Kidney (tissue), 13 donors: ENCODE measurements at regions not wholly inside any gene's neighbourhood (a gene's known extent, or its start where the extent isn't known, plus 50 kb on each side); places are given as distances from the start of the nearest gene placed in this dataset.
A peak's percentile ranks its signal among the peaks of the same experiment; 100 is the strongest.

Source experiments
- DNase-seq, 5 donors: peaks; one replicate each; pipeline ENCODE4 v3.0.0-alpha.2; 2013 to 2020
- FAIRE-seq: peaks from 2 replicates; lab custom pipeline; 2012; peaks lifted over from hg19 to GRCh38; lab: Jason Lieb, UNC
- H3K27ac ChIP-seq, 2 donors: one replicate each; pipeline ENCODE4 v1.7.0; 2013; ENCODE audit warnings: low read depth in 2 of 2, low read length in 2 of 2, inconsistent platforms in 1 of 2
- H3K27me3 ChIP-seq: one replicate; pipeline ENCODE4 v1.7.1; 2013; ENCODE audit warnings: low read length, inconsistent platforms; ENCODE audit not compliant: control insufficient read depth, insufficient read depth
- H3K36me3 ChIP-seq, 3 donors: one replicate each; pipeline versions ENCODE4 v1.7.0 to v1.7.1; 2013; ENCODE audit warnings: low read length in 3 of 3, control low read depth in 1 of 3, inconsistent platforms in 1 of 3; ENCODE audit not compliant: insufficient read depth in 3 of 3, control insufficient read depth in 2 of 3
- H3K4me1 ChIP-seq, 3 donors: one replicate each; pipeline versions ENCODE4 v1.7.0 to v1.7.1; 2013; ENCODE audit warnings: low read length in 3 of 3, inconsistent platforms in 1 of 3, low read depth in 1 of 3; ENCODE audit not compliant: control insufficient read depth in 2 of 3, insufficient read depth in 2 of 3
- H3K4me3 ChIP-seq, 3 donors: one replicate each; pipeline versions ENCODE4 v1.7.0 to v1.8.1; 2013; ENCODE audit warnings: low read length in 3 of 3, control low read depth in 1 of 3, inconsistent platforms in 1 of 3
- H3K9ac ChIP-seq, 3 donors: one replicate each; pipeline versions ENCODE4 v1.7.0 to v1.7.1; 2013; ENCODE audit warnings: low read length in 3 of 3, control low read depth in 1 of 3, inconsistent platforms in 1 of 3
- H3K9me3 ChIP-seq, 3 donors: one replicate each; pipeline versions ENCODE4 v1.7.0 to v1.7.1; 2013; ENCODE audit warnings: low read length in 3 of 3, control low read depth in 1 of 3, inconsistent platforms in 1 of 3; ENCODE audit not compliant: control insufficient read depth in 2 of 3, insufficient read depth in 1 of 3
- intact Hi-C: fragments of 100-400 bp; cut with DNase I; formaldehyde crosslinking; loops from one replicate; pipeline ENCODE4 v1.11.1; 2022
- TF ChIP-seq, protein P1 (sequence below): IDR thresholded peaks from 3 replicates; pipeline ENCODE4 v1.5.1; 2012; ENCODE audit warnings: mild to moderate bottlenecking, moderate library complexity, borderline replicate concordance; ENCODE audit not compliant: insufficient read depth; ENCODE audit errors: extremely low read depth
- donor health status: control.
- donor health status: control.
- donor health status: control.
- donor health status: control.
- donor health status: control.
- donor health status: DM: yes; HTN: yes; CAD: no.
- donor health status: Normal renal cell carcinoma (clear cell type).

DNA sequence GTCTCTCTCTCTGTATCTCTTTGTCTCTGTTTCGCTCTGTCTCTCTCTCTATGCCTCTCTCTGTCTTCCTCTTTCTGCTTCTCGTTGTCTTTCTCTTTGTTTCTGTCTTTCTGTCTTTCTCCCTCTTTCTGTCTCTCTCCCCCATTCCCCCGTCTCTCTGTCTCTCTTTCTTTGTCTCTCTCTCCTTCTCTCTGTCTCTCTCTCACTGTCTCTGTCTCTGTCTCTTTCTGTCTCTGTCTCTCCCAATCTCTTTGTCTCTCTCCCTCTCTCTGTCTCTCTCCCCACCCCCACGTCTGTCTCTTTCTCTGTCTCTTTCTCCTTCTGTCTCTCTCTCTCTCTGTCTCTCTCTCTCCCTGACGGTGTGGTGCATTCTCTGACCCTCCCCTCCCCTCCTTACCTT, 71.9 kb upstream of the ZNF516 start:
- Histone ChIP-seq H3K27ac (no peak overlapping the region), H3K9ac (no peak overlapping the region), H3K27me3 (no peaks in the 10 kb centered on the region), H3K4me1 (peaks cover 0 to 10% (median 9%) of the 10 kb centered on the region in 3 donors), H3K4me3 (no peak overlapping the region), H3K9me3 (no peaks in the 10 kb centered on the region), H3K36me3 (no peaks in the 10 kb centered on the region)
- FAIRE-seq (no peak), DNase-seq (no peak)
- intact Hi-C loops: no loop called here
- TF ChIP-seq, protein P1, sequence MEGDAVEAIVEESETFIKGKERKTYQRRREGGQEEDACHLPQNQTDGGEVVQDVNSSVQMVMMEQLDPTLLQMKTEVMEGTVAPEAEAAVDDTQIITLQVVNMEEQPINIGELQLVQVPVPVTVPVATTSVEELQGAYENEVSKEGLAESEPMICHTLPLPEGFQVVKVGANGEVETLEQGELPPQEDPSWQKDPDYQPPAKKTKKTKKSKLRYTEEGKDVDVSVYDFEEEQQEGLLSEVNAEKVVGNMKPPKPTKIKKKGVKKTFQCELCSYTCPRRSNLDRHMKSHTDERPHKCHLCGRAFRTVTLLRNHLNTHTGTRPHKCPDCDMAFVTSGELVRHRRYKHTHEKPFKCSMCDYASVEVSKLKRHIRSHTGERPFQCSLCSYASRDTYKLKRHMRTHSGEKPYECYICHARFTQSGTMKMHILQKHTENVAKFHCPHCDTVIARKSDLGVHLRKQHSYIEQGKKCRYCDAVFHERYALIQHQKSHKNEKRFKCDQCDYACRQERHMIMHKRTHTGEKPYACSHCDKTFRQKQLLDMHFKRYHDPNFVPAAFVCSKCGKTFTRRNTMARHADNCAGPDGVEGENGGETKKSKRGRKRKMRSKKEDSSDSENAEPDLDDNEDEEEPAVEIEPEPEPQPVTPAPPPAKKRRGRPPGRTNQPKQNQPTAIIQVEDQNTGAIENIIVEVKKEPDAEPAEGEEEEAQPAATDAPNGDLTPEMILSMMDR: no peak

DNA sequence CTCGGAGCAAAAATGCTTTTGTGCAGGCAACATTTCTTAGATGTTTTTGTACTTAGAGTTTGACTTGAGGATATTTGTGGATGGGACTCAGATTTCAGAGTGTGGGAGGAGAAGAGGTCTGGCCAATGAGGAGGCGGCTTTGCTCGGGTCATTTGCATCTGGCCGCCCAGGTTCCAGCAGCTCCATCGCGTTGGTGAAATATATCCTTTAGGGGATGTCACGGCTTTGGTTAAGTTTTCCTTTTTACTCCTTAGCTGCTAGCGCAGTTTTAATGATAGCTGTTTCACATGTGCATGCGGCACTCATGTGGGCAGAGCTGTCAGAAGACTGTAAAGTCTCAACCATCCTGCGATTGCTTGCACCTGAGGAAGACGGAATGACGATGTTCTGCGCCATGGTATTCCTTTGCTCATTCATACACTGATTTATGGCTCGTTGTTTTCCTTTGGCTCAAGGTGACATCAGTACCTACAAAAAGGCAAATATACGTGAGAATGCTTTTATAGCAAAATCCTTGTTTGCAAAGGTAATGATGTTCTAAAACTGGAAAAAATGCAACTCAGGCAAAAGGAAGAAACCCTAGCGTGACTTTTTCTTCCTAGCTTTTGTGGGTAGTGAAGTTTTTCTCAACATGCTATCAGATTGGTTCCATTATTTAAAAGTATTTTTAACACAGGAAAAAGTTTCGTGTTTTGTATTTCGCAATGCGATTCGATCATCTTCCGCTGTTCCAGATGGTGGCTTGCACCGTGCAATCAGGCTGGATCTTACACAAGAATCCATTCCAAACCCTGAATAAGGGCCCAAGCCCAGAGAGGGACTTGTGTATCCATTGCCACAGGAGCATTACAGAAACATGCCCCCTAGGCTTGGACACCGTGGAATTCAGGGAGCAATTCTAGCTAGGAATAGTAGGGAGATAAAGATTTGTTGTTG, 70.5 kb upstream of the ZNF516 start:
- Histone ChIP-seq H3K36me3 (no peaks in the 10 kb centered on the region), H3K9me3 (no peaks in the 10 kb centered on the region), H3K27me3 (no peaks in the 10 kb centered on the region), H3K4me3 (peak overlapping the region; percentile 40 to 70 (median 40)), H3K27ac (peak overlapping the region; percentile 71 to 80), H3K4me1 (peaks cover 0 to 10% (median 9%) of the 10 kb centered on the region in 3 donors), H3K9ac (peak overlapping the region in 2 of 3 donors; percentile 18 to 46)
- DNase-seq (peak; percentile 86 to 97 (median 92)), FAIRE-seq (peak; percentile 93)
- intact Hi-C loops: no loop called here
- TF ChIP-seq, protein P1: no peak

DNA sequence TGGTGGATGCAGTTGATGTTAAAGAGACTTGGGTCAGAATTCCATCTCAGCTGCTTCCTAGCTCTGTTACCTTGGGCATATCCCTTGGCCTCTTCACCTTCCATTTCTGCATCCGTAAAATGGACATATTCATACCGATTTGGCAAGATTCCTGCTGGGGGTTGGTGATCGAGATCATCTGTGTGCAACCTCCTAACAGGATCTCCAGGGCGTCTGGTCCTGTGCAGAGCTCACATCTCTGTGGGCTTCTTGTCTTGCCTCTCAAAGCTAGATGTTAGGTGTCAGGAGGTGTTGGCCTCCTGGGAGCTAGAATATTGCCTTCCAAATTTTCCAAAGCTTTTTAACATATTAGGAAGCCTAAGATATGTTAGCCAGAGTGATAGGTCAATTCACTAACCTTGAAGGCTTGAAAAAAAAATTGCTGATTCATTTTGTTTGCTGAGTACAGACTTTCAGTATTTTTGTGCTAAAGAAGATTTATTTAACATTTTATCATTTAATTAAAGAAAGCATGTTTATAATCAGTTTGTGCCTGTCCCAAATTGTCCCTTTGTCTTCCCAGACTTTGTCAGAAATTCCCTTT, 69.7 kb upstream of the ZNF516 start:
- TF ChIP-seq, protein P1: no peak
- Histone ChIP-seq H3K36me3 (no peaks in the 10 kb centered on the region), H3K9me3 (no peaks in the 10 kb centered on the region), H3K4me3 (peak overlapping the region in 2 of 3 donors; percentile 4 to 70), H3K9ac (no peak overlapping the region), H3K27me3 (no peaks in the 10 kb centered on the region), H3K4me1 (peaks cover 0 to 10% (median 9%) of the 10 kb centered on the region in 3 donors), H3K27ac (peak overlapping the region; percentile 35 to 80)
- DNase-seq: no peak
- FAIRE-seq: no peak
- intact Hi-C loops: no loop called here
